ENCODE measurements at regions not wholly inside any gene's neighbourhood (a gene's known extent, or its start where the extent isn't known, plus 50 kb on each side); places are given as distances from the start of the nearest gene placed in this dataset.
"Not testable (repeated sequence)": the region's sequence is repeated elsewhere in the genome, so short reads cannot be mapped to it uniquely, and the experiment has no call there.

GRCh38 chr3:145032791-145033190 lies 1061.2 kb downstream of the DIPK2A start:
- no peak for DNase-seq (ENCODE audit: low spot score)

GRCh38 chr3:145035682-145036081 lies 1064.1 kb downstream of the DIPK2A start:
- DNase-seq (ENCODE audit: low spot score) = no peak

GRCh38 chr3:145054055-145054454 lies 1082.4 kb downstream of the DIPK2A start:
- not testable (repeated sequence) for DNase-seq (ENCODE audit: low spot score)

GRCh38 chr3:145055375-145056076 lies 1083.9 kb downstream of the DIPK2A start:
- DNase-seq (ENCODE audit: low spot score) = no peak

- no peak for DNase-seq (ENCODE audit: low spot score)
Measured at GRCh38 chr3:145058483-145058882, 1086.9 kb downstream of the DIPK2A start.

- no peak for DNase-seq (ENCODE audit: low spot score)
Measured at GRCh38 chr3:145063616-145064015, 1092.0 kb downstream of the DIPK2A start.

- DNase-seq (ENCODE audit: low spot score) = no peak
Measured at GRCh38 chr3:145070795-145071194, 1090.2 kb downstream of the PLOD2 start.

GRCh38 chr3:145079436-145079835 lies 1081.5 kb downstream of the PLOD2 start:
- peak; percentile 17 for DNase-seq (ENCODE audit: low spot score)

- DNase-seq (ENCODE audit: low spot score) = no peak
Measured at GRCh38 chr3:145087038-145087437, 1073.9 kb downstream of the PLOD2 start.

GRCh38 chr3:145088917-145089316 lies 1072.1 kb downstream of the PLOD2 start:
- DNase-seq (ENCODE audit: low spot score) = no peak

- DNase-seq (ENCODE audit: low spot score) = no peak
Measured at GRCh38 chr3:145089337-145089736, 1071.6 kb downstream of the PLOD2 start.

GRCh38 chr3:145094355-145094941 lies 1066.5 kb downstream of the PLOD2 start:
- peak; percentile 19 for DNase-seq (ENCODE audit: low spot score)

- DNase-seq (ENCODE audit: low spot score) = not testable (repeated sequence)
Measured at GRCh38 chr3:145111141-145111540, 1049.8 kb downstream of the PLOD2 start.

- DNase-seq (ENCODE audit: low spot score) = no peak
Measured at GRCh38 chr3:145116769-145117168, 1044.2 kb downstream of the PLOD2 start.

- DNase-seq (ENCODE audit: low spot score) = no peak
Measured at GRCh38 chr3:145118303-145118702, 1042.7 kb downstream of the PLOD2 start.

- no peak for DNase-seq (ENCODE audit: low spot score)
Measured at GRCh38 chr3:145124900-145125678, 1035.9 kb downstream of the PLOD2 start.

- DNase-seq (ENCODE audit: low spot score) = no peak
Measured at GRCh38 chr3:145133281-145133680, 1027.7 kb downstream of the PLOD2 start.

- DNase-seq (ENCODE audit: low spot score) = no peak
Measured at GRCh38 chr3:145134738-145135137, 1026.2 kb downstream of the PLOD2 start.

- DNase-seq (ENCODE audit: low spot score) = no peak
Measured at GRCh38 chr3:145144361-145144760, 1016.6 kb downstream of the PLOD2 start.

GRCh38 chr3:145145461-145145860 lies 1015.5 kb downstream of the PLOD2 start:
- DNase-seq (ENCODE audit: low spot score) = no peak

- DNase-seq (ENCODE audit: low spot score) = no peak
Measured at GRCh38 chr3:145159640-145160039, 1001.3 kb downstream of the PLOD2 start.

- peak; percentile 3 for DNase-seq (ENCODE audit: low spot score)
Measured at GRCh38 chr3:145170121-145170520, 990.9 kb downstream of the PLOD2 start.

- DNase-seq (ENCODE audit: low spot score) = no peak
Measured at GRCh38 chr3:145175626-145176025, 985.4 kb downstream of the PLOD2 start.

Data from Ammon's horn (tissue), 1 donor.